HepG2 (cell line): ENCODE measurements at regions not wholly inside any gene's neighbourhood (a gene's known extent, or its start where the extent isn't known, plus 50 kb on each side); places are given as distances from the start of the nearest gene placed in this dataset.

ENCODE experiments used
- ATAC-seq: fragments of 200-7000 bp; cut with Tn5 transposase; 3 replicates; pipeline ENCODE4 v1.9.1; 2020; ENCODE audit warnings: mild to moderate bottlenecking, moderate library complexity
- BruUV-seq: library from RNA; stranded (reverse); fragments of 400-500 nt; replicated peaks from 2 replicates; lab custom pipeline; 2021; lab: Mats Ljungman, UMichigan
- CTCF ChIA-PET: fragments of 300-600 bp; formaldehyde crosslinking; extraction: SDS; loops from one replicate; lab custom pipeline; 2021; ENCODE audit warnings: low total read pairs, inconsistent platforms, low intra/inter-chr PET ratio; lab: Yijun Ruan, JAX
- POLR2A ChIA-PET: fragments of 350-600 bp; sonication (Branson Sonifier 250); formaldehyde crosslinking; loops from one replicate; lab custom pipeline; 2020; ENCODE audit warnings: antibody characterized with exemption, inconsistent platforms; lab: Yijun Ruan, JAX
- DNase-seq: peaks from one replicate; pipeline ENCODE4 v3.0.0-alpha.2; 2015; ENCODE audit warnings: low spot score
- FAIRE-seq: peaks from 3 replicates; lab custom pipeline; 2011; peaks lifted over from hg19 to GRCh38; lab: Jason Lieb, UNC
- H2AFZ ChIP-seq: one replicate; pipeline ENCODE4 v1.6.1; 2011; ENCODE audit warnings: low read length, inconsistent platforms
- H3K27ac ChIP-seq: fragments of 300-600 bp; 3 replicates; pipeline ENCODE4 v1.8.0; 2011; ENCODE audit warnings: mixed run types, mild to moderate bottlenecking, mixed read lengths, low read length, inconsistent platforms; ENCODE audit not compliant: insufficient read depth; ENCODE audit errors: extremely low read length
- H3K27me3 ChIP-seq, 2 experiments: fragments of 200-600 bp in 1 of 2; 2 replicates in 1 of 2; 3 replicates in 1 of 2; pipeline versions ENCODE4 v1.6.0 to v1.8.0; 2011; ENCODE audit warnings: low read length in 2 of 2, mild to moderate bottlenecking in 2 of 2, moderate library complexity in 2 of 2, inconsistent platforms in 1 of 2; ENCODE audit not compliant: insufficient read depth in 2 of 2, control insufficient read depth in 1 of 2
- H3K36me3 ChIP-seq, 2 experiments: fragments of 200-600 bp in 1 of 2; replicated peaks in 1 of 2; 2 replicates in 1 of 2; 3 replicates in 1 of 2; pipeline versions ENCODE4 v1.5.1 to v1.8.0; 2011; ENCODE audit warnings: low read length in 2 of 2, inconsistent platforms in 1 of 2; ENCODE audit not compliant: insufficient read depth in 2 of 2, control insufficient read depth in 1 of 2
- H3K4me1 ChIP-seq: 2 replicates; pipeline ENCODE4 v1.5.1; 2012; ENCODE audit warnings: low read length, inconsistent platforms; ENCODE audit not compliant: insufficient read depth
- H3K4me2 ChIP-seq: 2 replicates; pipeline ENCODE4 v1.6.0; 2011; ENCODE audit warnings: low read depth, low read length, inconsistent platforms
- H3K4me3 ChIP-seq, 3 experiments: fragments of 200-600 bp in 1 of 3; sonication (generic), shearing (Covaris generic) in 1 of 3; replicated peaks in 1 of 3; 2 replicates each; pipeline ENCODE4 v1.5.1; 2011 to 2016; ENCODE audit warnings: low read length in 3 of 3, inconsistent platforms in 2 of 3, low read depth in 2 of 3, mild to moderate bottlenecking in 2 of 3, control low read depth in 1 of 3, mixed read lengths in 1 of 3; ENCODE audit not compliant: insufficient read depth in 1 of 3
- H3K79me2 ChIP-seq: one replicate; pipeline ENCODE4 v1.6.1; 2011; ENCODE audit warnings: low read length, inconsistent platforms; ENCODE audit not compliant: insufficient read depth
- H3K9ac ChIP-seq: 2 replicates; pipeline ENCODE4 v1.6.0; 2011; ENCODE audit warnings: mild to moderate bottlenecking, low read depth, low read length, inconsistent platforms; ENCODE audit not compliant: insufficient read depth
- H3K9me3 ChIP-seq: 2 replicates; pipeline ENCODE4 v1.5.1; 2012; ENCODE audit warnings: mild to moderate bottlenecking, low read length
- H4K20me1 ChIP-seq: 2 replicates; pipeline ENCODE4 v1.6.0; 2011; ENCODE audit warnings: inconsistent platforms, mild to moderate bottlenecking, low read length, moderate library complexity; ENCODE audit not compliant: insufficient read depth
- EED ChIP-seq: sonication (generic); formaldehyde crosslinking; IDR thresholded peaks from 2 replicates; pipeline ENCODE4 v1.5.0; 2020; ENCODE audit warnings: mild to moderate bottlenecking, missing genetic modification reagents
- ELF1 ChIP-seq: sonication (generic); formaldehyde crosslinking; IDR thresholded peaks from 2 replicates; pipeline ENCODE4 v1.4.0; 2020; ENCODE audit warnings: missing genetic modification reagents
- KDM5A ChIP-seq: fragments of 200-600 bp; sonication (generic); IDR thresholded peaks from 2 replicates; pipeline ENCODE4 v1.7.0; 2018; ENCODE audit warnings: antibody characterized with exemption, mild to moderate bottlenecking, low read length, borderline replicate concordance
- MBD4 ChIP-seq: IDR thresholded peaks from 2 replicates; pipeline ENCODE4 v1.6.1; 2012; ENCODE audit warnings: low read length, inconsistent platforms, borderline replicate concordance
- RBAK ChIP-seq: sonication (generic); formaldehyde crosslinking; IDR thresholded peaks from 2 replicates; pipeline ENCODE4 v1.5.1; 2020; ENCODE audit warnings: mild to moderate bottlenecking, missing genetic modification reagents
- RBM39 ChIP-seq: fragments of 200-400 bp; formaldehyde crosslinking; IDR thresholded peaks from one replicate; pipeline ENCODE4 v1.6.1; 2018; ENCODE audit warnings: antibody characterized with exemption, mild to moderate bottlenecking, low read depth, low read length; ENCODE audit not compliant: poor library complexity, severe bottlenecking
- ZBTB21 ChIP-seq: sonication (generic); formaldehyde crosslinking; IDR thresholded peaks from 2 replicates; pipeline ENCODE4 v1.4.0; 2020; ENCODE audit warnings: missing genetic modification reagents
- ZBTB7B ChIP-seq: sonication (generic); formaldehyde crosslinking; IDR thresholded peaks from 2 replicates; pipeline ENCODE4 v1.4.0; 2020; ENCODE audit warnings: missing genetic modification reagents
- ZFY ChIP-seq: sonication (generic); formaldehyde crosslinking; IDR thresholded peaks from 2 replicates; pipeline ENCODE4 v1.4.0; 2020; ENCODE audit warnings: missing genetic modification reagents
- ZNF3 ChIP-seq: IDR thresholded peaks from 2 replicates; pipeline ENCODE4 v1.7.0; 2017; ENCODE audit warnings: inconsistent platforms
- ZNF326 ChIP-seq: sonication (generic); formaldehyde crosslinking; IDR thresholded peaks from 2 replicates; pipeline ENCODE4 v1.4.0; 2020; ENCODE audit warnings: missing genetic modification reagents, borderline replicate concordance
- ZNF441 ChIP-seq: sonication (generic); formaldehyde crosslinking; IDR thresholded peaks from 2 replicates; pipeline ENCODE4 v1.7.0; 2021; ENCODE audit warnings: missing genetic modification reagents, borderline replicate concordance
- ZNF569 ChIP-seq: sonication (generic); formaldehyde crosslinking; IDR thresholded peaks from 2 replicates; pipeline ENCODE4 v1.5.0; 2020; ENCODE audit warnings: mild to moderate bottlenecking, missing genetic modification reagents, moderate library complexity, borderline replicate concordance
- ZNF644 ChIP-seq: IDR thresholded peaks from 2 replicates; pipeline ENCODE4 v1.6.1; 2016; ENCODE audit warnings: low read depth
- ZNF678 ChIP-seq: sonication (generic); formaldehyde crosslinking; IDR thresholded peaks from 2 replicates; pipeline ENCODE4 v1.4.0; 2020; ENCODE audit warnings: mild to moderate bottlenecking, missing genetic modification reagents
- WGBS: methylation state at CpG from one replicate; pipeline ENCODE4 v1.1.6; 2017; ENCODE audit warnings: low lambda C conversion rate; 5-methylcytosine and 5-hydroxymethylcytosine counted together
- in situ Hi-C: cut with HindIII; loops from 2 replicates; pipeline ENCODE4 v1.10.0; 2017; ENCODE audit warnings: low pct_unique_long_range_greater_than_20kb; ENCODE audit not compliant: extremely low pct_ligation_motif_present
- intact Hi-C: fragments of 100-400 bp; cut with micrococcal nuclease; formaldehyde crosslinking; loops from one replicate; pipeline ENCODE4 v1.10.0; 2022; ENCODE audit not compliant: unreplicated experiment
- TF ChIP-seq, protein P1 (sequence below): sonication (generic); formaldehyde crosslinking; IDR thresholded peaks from 2 replicates; pipeline ENCODE4 v1.5.0; 2020; ENCODE audit warnings: mild to moderate bottlenecking, missing genetic modification reagents, borderline replicate concordance

- TF ChIP-seq RBAK (CRISPR knock-in tag) (no peak), ZNF326 (CRISPR knock-in tag) (no peak), ZNF441 (no peak), EED (CRISPR knock-in tag) (no peak), ZNF569 (CRISPR knock-in tag) (no peak), MBD4 (no peak), KDM5A (no peak), ZNF678 (CRISPR knock-in tag) (no peak), ZFY (no peak), ZBTB7B (no peak), ZBTB21 (CRISPR knock-in tag) (no peak)
- TF ChIP-seq, protein P1, sequence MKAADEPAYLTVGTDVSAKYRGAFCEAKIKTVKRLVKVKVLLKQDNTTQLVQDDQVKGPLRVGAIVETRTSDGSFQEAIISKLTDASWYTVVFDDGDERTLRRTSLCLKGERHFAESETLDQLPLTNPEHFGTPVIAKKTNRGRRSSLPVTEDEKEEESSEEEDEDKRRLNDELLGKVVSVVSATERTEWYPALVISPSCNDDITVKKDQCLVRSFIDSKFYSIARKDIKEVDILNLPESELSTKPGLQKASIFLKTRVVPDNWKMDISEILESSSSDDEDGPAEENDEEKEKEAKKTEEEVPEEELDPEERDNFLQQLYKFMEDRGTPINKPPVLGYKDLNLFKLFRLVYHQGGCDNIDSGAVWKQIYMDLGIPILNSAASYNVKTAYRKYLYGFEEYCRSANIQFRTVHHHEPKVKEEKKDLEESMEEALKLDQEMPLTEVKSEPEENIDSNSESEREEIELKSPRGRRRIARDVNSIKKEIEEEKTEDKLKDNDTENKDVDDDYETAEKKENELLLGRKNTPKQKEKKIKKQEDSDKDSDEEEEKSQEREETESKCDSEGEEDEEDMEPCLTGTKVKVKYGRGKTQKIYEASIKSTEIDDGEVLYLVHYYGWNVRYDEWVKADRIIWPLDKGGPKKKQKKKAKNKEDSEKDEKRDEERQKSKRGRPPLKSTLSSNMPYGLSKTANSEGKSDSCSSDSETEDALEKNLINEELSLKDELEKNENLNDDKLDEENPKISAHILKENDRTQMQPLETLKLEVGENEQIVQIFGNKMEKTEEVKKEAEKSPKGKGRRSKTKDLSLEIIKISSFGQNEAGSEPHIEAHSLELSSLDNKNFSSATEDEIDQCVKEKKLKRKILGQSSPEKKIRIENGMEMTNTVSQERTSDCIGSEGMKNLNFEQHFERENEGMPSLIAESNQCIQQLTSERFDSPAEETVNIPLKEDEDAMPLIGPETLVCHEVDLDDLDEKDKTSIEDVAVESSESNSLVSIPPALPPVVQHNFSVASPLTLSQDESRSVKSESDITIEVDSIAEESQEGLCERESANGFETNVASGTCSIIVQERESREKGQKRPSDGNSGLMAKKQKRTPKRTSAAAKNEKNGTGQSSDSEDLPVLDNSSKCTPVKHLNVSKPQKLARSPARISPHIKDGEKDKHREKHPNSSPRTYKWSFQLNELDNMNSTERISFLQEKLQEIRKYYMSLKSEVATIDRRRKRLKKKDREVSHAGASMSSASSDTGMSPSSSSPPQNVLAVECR (CRISPR knock-in tag): no peak
Measured at GRCh38 chr14:54197369-54197768, 199.4 kb upstream of the CDKN3 start (continued).

DNA sequence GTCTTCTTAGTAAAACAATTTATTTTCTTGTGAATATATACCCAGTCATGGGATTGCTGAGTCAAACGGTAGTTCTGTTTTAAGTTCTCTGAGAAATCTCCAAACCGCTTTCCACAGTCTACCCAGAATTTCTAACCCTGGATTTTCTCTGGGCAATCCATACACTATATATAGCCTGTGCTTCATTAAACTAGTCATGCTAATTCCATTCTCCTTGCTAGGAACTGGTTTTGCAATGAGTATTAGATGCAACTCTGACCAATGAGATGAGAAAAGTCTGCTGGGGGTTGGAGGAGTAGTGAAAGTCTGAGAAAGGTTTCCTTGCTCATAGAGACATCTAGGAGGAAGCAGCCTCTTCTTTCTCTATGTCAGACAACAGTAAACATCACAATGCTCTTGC is 196.1 kb upstream of the CDKN3 start:
- Histone ChIP-seq H3K27me3 (no peaks in the 10 kb centered on the region; a peak in 1 of 5 replicates), H3K36me3 (no peaks in the 10 kb centered on the region), H3K4me3 (no peak overlapping the region), H3K9me3 (peaks cover 8% of the 10 kb centered on the region; the same call in 1 of the 2 replicates), H4K20me1 (no peaks in the 10 kb centered on the region), H3K4me2 (no peak overlapping the region), H2AFZ (no peak overlapping the region), H3K4me1 (peaks cover 25% of the 10 kb centered on the region), H3K79me2 (no peaks in the 10 kb centered on the region), H3K27ac (no peak overlapping the region), H3K9ac (no peak overlapping the region)
- no peak for DNase-seq
- intact Hi-C loops: no loop called here
- no TSS peak for BruUV-seq
- no peak for FAIRE-seq
- no peak for ATAC-seq
- in situ Hi-C loops: no loop called here
- TF ChIP-seq ZNF644 (CRISPR knock-in tag): no peak
- no peak for TF ChIP-seq RBM39
- TF ChIP-seq ZNF3 (CRISPR knock-in tag): no peak
- TF ChIP-seq ELF1: no peak
- ChIA-PET POLR2A (interaction anchor here (0.6 kb wide), 1 partner anchor 9 kb away, joined by 3 read pairs; no protein-coding TSS in a partner anchor), CTCF (no interaction called here)
- 95% methylated on average over 2 of the region's 2 CpGs for WGBS
